GM12865 (cell line): ENCODE measurements at regions not wholly inside any gene's neighbourhood (a gene's known extent, or its start where the extent isn't known, plus 50 kb on each side); places are given as distances from the start of the nearest gene placed in this dataset.
"Not testable (repeated sequence)": the region's sequence is repeated elsewhere in the genome, so short reads cannot be mapped to it uniquely, and the experiment has no call there.

Source experiments
- DNase-seq: peaks from one replicate; pipeline ENCODE4 v3.0.0; 2010; ENCODE audit warnings: low read depth
- H3K4me3 ChIP-seq: 2 replicates; pipeline ENCODE4 v1.5.1; 2011; ENCODE audit warnings: mild to moderate bottlenecking, low read depth, low read length, control low read depth
- CTCF ChIP-seq: IDR thresholded peaks from 2 replicates; pipeline ENCODE4 v1.5.1; 2011; ENCODE audit warnings: low read length, control low read depth, low read depth, inconsistent platforms; ENCODE audit not compliant: insufficient read depth; ENCODE audit errors: missing control alignments

GRCh38 chr2:160751021-160751420 is 257.4 kb upstream of the RBMS1 start:
- no peak for DNase-seq
- no peak for TF ChIP-seq CTCF
- no peak overlapping the region for H3K4me3 ChIP-seq

GRCh38 chr2:160752475-160753330 is 259.1 kb upstream of the RBMS1 start:
- no peak for TF ChIP-seq CTCF
- no peak for DNase-seq
- H3K4me3 ChIP-seq: no peak overlapping the region

GRCh38 chr2:160753331-160753654 is 259.7 kb upstream of the RBMS1 start:
- no peak for TF ChIP-seq CTCF
- no peak for DNase-seq
- no peak overlapping the region for H3K4me3 ChIP-seq

DNA sequence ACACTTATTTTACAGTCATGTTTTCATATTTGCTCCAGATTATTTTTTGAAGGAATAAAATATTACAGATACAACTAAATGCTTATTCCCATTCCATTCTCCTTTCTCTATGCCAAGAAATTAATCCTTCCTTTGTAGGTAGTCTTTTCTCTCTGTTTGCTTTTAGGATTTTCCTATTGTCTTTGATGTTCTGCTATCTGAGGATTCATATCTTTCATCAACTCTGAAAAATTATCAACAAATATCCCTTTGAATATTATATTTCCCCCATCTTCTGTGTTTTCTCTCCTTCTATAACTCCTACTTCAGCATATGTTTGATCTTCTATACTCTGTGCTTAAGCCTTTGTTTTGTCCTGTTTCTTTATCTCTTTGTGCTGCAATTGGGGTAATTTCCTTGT is 260.4 kb upstream of the RBMS1 start:
- TF ChIP-seq CTCF: no peak
- no peak overlapping the region for H3K4me3 ChIP-seq

GRCh38 chr2:160756481-160756880 is 262.9 kb upstream of the RBMS1 start:
- H3K4me3 ChIP-seq: no peak overlapping the region
- no peak for DNase-seq
- TF ChIP-seq CTCF: no peak

More for the DNA sequence above, 260.4 kb upstream of the RBMS1 start:
- no peak for DNase-seq

- H3K4me3 ChIP-seq, DNase-seq: not testable (repeated sequence)
Observed at GRCh38 chr2:160762493-160763128, 269.0 kb upstream of the RBMS1 start.

DNA sequence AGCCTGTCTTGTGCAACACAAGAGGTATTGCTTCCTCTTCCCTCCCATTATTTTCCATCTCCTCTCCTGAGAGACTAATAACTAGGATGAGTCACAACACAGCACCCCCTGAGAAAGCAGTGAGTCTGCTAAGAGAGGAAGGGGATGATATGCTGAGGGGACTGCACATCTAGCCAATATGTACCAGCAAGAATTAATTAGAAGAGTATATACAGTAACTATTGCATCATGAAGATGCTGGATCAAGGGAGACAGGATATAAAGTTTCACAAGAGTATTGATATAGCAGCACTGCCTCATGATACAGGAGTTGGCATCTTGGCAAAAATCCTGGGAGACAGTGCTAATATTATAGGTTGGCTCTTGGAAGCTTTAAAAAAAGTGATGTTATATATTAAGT is 289.9 kb upstream of the RBMS1 start:
- no peak for TF ChIP-seq CTCF
- DNase-seq: no peak
- H3K4me3 ChIP-seq: no peak overlapping the region
